A172 (cell line): ENCODE measurements at regions not wholly inside any gene's neighbourhood (a gene's known extent, or its start where the extent isn't known, plus 50 kb on each side); places are given as distances from the start of the nearest gene placed in this dataset.

ENCODE experiments used
- DNase-seq: peaks from one replicate; pipeline ENCODE4 v3.0.0-alpha.2; 2015; ENCODE audit warnings: low spot score

DNA sequence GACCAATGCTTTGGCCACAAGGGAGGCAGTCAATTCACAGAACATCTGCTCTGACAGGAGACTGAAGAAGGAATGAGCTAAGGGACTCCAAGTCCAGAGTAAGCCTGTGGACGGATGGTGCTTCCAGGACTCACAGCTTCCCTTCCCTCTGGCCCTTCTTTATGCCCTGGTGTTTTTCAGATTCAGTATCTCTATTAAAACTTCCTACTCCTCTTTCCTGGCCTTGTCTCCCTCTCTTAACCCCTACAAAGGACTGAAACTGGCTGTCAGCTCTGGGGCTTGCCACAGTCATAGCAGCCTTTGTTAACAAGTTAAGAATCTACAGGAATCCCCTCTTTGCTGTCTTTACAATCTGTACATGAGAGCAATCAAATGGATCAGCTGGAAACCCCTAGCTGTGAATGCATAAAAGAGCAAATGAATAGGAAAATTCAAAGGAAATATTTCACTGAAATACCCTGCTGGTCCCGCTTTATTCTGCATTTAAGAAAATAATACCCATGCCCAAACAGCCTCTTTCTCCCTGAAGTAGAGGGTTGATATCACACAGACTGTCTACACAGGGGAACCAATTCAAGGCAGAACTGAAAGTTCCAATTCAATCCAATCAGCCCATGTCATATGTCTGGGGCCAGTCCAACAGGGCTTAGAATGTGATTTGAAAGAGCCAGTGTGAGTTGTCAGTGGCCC is 192.3 kb downstream of the MZT1 start:
- no peak for DNase-seq

DNA sequence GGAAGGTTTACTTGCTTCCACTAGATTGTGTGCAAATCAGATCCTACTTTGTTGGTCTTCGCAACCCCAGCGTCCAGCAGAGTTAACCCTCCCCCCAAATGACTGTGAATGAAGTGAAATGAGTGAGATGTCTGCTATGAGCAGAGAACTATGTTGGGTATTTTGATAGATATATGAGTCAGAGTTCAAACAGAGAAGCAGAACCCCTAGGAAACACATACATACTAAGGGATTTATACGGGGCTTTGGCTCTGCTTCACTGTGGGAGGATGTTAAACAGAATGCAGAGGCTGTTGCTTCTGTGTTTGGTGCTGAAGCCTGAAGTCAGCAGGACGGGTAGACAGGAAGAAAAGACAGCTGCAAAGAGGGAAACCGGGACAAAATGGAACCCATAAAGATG is 197.0 kb downstream of the MZT1 start:
- peak; percentile 14 for DNase-seq

DNA sequence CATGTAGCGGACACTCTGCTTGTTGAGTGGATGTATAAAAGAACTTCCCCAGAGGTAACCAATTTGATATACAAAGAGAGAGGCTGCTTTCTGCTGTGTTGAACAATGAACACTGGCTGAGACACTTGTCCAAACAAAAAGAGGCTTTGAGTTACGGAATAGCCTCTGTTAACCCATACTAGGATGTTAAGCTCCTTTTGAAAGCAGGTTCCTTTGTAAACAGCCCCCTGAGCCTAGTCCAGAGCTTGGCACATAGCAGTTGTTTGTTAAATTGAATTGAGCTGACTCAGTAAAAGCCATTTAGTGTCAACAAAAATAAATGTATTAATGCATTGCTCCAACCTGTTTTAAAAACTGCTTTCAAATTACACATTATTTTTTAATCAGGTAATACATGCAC is 200.1 kb downstream of the MZT1 start:
- no peak for DNase-seq

DNA sequence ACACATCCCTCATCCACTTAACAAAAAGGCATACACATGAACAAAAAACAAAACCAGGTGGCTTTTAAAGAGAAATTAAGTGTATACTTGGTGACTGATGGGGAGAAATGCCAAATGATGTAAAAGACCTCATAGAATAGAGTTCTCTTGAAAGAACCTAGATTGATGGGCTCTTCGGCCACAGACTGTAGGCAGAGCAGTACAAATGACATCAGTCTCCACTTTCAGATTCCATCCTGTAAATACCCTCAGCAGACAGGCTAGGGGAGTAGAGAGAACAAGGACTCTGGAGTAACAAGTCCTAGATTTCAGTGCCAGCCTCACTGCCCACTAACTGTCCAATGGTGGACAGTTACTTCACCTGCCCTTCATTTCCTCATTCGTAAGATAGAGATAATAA is 203.8 kb downstream of the MZT1 start:
- no peak for DNase-seq

DNA sequence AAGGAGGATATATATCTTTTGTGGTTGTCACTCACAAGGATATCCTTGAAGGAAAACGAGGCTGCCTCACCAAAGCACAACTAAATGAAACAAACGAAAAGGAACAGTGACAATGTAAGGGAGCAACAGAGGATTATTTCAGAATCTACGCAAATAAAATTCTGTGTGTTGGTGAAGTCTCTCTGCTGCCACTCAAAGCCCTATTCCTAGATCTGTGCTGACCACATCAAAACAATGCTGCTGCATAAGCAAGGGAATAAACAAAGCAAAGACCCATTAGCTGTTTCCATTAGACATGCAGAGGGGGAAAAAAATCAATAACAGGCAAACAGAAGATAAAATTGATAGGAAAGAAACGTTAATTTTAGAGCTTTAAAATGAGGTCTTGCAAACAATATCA is 204.4 kb downstream of the MZT1 start:
- DNase-seq: no peak

DNA sequence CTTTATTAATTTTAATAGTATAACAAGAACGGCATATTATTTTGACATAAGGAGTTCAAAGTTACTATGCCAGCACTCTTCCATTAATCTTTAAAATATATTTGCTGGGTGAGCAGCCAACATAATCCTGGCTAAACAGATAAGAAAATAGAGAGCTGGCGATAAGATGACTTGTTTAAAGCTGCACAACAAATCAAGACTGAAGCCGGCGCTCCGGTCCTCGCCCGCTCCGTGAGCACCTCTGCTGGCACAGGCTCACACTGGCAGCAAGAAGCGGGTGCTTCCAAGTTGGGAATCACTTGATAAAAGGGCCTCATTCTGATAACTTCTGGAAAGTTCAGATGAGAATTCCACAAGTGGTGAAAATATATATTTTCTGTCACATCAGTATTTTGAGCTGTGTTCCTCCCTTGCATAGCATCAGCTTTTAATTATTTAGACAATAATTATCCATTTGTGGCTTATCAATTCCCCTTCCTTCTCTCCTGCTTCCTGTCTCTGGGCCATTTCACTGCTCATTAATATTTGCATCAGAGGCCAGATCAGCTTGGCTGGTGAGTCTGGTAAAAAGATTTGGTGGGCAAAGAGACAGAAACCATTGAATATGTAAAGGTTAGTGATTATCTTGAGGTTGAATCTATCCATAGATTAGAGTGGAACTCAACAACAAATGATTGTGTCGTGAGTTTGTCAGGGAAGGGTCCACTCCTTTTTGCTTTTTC is 205.3 kb downstream of the MZT1 start:
- DNase-seq: no peak

DNA sequence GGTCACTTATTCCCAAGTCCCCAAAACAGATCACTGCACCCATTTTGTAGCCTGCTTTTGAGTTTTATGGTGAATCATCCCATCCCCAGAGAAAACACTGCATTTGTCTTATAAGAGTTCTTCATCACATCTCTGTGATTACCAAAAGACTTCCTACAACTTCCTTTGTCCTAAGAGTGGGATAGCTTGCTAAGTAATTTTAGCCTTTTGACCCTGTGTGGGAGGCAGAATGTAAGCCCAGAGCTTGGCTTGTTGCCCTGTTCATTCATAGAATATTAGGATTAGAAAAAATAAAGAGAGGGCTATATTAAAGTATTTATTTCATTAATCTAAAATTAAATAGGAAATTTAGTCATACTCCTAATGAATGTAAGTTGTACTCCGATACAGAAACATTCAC is 213.3 kb downstream of the MZT1 start:
- no peak for DNase-seq

DNA sequence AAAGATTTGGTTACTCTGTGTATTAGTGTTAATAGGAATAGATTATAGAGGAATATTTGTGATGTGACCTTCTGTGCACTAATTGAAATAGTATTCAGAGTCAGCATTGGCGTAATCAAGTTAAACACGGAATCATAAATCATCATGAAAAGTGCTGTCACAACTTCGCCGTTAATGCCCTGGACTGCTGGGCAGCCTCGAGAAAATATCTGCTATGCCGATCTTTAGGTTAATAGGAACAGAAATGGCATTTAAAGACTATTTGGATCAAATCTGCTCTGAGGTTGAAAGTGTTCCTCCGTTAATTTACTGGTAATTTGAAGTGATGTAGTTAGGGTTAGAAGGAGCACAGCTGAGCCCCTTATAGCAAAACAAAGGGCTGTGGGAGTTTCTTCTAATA is 219.0 kb downstream of the MZT1 start:
- no peak for DNase-seq

DNA sequence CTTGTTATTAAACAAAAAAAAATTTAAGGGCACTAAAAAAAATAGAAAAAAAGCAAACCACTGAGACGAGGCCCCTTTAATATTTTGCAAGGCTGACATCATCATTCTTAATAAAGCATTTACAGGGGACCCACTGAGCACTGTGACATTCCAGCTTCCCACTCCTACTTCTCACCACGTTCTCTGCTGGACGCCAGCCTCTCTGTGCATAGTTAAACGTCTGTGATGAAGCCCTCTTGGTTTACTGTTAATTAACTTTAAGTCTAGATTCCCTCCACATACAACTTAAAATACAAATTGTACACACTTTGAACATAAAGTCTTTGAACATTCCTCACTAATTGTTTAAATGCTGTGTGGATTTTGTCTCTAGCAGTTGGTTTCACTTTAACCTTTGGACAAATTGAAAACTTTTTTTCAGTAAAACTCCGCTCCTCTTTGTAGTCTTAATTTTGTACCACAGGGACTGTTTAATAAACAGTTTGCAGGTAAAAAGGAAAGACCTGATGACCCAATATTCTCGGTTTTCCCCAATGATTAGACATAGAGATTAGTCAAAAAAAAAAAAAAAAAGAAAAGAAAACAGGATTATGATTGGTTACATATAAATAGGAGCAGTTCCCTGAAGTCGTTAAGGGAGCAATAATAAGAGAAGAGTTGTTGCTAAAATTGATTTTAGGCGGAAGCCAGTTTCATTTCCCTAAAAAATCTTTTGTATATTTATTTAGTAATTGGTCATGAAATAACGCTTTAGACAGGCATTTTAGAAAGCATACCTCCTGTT is 219.8 kb downstream of the MZT1 start:
- no peak for DNase-seq

DNA sequence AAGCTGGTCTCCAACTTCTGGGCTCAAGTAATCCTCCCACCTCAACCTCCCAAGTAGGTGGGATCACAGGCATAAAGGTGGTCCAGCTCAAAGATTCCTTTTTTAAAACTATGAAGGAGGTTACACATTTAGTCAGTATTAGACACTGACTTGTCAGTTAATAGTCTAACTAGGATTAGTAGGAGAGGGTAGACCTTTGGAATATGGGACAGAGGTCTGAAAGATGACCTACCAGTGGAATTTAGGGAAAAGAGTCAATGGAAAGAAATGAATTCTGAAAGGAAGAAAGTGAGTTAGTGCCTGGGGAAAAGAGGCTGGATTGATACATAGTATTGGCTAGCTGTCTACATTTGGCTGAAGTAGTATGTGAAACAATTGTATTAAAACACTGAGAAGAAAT is 220.7 kb downstream of the MZT1 start:
- DNase-seq: no peak

DNA sequence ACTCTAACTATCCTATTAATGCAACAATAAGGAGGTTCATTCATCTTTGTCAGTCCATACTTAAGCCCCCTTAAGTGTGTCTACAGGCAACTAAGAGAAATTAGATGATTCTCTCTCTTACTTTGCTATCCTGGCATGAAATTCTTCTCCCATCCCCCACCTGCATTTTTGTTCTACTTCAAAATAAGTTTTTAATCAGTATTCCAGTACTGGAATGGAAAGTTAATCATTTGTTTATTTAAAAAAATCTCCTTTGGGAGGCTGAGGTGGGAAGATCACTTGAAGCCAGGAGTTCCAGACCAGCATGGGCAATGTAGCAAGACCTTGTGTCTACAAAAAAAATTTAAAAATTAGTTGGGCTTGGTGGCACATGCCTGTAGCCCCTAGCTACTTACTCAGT is 222.1 kb downstream of the MZT1 start:
- peak; percentile 1 for DNase-seq

DNA sequence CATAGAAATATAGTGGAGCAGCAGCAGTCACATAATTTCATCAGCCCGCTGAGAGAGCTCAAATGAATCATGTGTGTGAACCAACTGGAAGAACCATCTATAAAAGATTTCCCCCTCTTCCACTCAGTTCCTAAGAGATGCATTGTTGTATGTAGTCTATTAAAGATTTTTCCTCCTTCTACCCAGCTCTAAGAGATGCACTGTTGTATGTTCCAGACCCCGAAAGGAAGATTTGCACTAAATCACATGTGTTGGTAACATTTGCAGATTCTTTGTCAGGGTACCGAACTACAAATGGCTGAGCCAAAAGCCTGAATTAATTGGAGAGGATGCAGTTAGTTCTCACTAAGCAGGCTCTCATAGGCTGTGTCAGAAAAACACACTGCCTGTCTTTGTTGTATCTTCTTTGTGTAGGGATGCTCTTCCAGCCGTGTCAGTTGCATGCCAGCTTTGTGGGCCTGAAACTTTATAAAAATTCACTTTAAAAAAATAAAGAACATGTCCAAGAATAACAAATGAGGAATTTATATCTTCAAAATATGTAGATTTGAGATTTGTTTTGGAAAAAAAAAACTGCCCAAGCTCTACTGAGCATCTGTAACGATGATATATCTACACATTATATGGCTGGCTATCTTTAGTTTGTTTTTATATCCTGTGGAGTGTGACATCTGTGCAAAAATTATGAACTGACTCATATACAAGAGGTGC is 223.1 kb downstream of the MZT1 start:
- DNase-seq: peak; percentile 57

DNA sequence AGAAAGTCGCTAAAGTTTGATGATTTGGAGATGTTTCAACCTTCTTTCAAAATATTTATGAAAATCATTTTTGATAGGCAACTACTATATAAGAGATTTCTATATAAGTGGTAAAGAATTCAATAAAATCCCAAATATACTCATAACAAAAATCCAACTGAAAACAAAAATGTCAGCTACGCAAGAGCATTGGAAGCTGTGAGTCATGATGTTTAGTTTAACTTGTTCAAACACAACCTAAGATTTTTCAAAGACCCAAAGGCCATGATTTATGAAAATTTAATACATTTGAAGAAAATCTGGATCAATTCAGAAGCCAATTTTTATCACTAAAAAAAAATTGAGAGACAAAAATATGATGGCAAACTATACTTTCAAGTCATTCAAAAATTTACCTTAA is 226.6 kb downstream of the MZT1 start:
- no peak for DNase-seq

DNA sequence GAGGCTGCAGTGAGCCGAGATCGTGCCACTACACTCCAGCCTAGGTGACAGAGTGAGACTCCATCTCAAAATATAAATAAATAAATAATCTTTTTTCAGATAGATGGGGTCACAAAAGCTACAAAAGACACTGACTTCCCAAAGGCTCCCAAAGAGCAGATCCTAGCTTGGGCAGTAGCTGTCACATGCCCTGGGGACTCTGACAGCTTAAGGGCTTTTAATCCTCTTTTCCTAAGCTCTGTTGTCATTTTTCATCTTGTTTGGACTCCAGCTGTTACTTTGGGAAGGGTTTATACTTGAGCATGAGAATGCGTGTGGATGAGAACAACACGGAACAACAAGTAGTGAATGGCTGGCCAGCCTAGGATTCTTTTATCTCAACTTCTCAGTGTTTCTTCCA is 231.7 kb downstream of the MZT1 start:
- no peak for DNase-seq

DNA sequence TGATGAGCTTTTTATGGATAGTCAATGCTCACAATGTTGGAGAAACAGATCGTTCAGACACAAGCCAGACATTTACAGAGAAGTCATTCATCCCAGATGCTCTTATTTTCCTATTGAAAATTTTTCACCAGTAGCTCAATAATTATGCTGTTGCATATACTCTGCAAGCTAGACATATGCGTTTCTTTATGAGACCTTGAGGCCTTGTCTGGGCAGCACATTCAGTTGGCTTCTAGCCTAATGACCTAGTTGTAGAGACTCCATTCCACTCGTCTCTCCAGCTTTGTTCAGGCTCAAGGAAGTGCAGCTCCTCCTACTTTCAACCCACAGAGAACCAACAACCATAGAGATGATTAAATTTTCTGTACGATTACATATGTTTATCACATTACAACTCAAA is 237.7 kb downstream of the MZT1 start:
- no peak for DNase-seq

DNA sequence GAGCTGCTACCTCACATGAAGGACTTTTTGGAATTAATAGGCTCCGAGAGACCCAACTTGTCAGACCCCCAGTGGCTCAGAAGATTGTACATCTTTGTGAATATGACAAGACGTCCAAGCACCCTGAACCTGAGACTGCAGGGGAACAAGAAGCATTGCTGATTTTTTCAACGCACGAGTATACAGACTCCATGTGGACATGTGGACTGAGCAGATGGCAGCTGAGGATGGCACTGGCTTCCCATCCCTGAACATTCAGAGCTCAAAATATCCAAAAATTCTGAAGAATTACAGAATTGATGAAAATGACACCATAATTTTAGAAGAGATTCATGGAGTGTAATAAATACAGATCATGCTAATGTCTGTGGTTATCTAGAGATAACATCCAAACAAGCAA is 254.1 kb downstream of the MZT1 start:
- DNase-seq: no peak

DNA sequence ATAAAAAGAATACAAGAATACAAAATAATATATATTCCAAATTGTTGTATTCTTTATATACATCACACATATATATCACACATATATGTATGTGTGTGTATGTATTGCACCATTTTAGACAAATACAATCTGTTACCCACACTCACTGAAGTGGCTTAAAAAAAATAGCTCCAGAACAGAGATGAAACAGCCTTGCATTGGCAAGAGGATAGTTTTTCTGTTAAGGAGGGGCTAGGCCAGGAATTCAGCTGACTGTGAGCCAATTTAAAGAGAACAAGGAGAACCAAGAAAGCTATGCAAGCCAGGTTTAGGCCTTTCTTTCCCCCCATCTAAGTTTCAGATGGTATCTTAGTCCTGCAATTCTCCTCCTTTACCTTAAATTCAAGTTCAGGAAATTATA is 257.5 kb downstream of the MZT1 start:
- no peak for DNase-seq

DNA sequence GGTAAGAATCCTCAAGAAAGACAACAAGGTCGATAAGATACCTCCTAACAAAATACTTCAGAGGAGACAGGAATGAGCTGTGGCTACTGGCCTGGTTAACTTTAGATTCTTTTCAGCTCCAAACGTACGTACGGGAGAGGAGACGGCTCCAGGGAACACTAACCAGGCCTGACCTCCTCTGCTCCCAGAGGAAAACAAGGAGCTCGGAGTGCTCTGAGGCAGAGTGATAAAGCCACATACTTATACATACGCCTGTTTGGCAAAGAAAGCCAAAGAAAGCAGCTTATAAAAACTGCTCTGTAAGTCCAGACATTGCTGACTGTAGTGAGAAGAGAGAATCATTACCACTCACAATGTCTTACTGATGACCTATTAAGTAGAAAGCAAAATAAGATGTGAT is 263.9 kb downstream of the MZT1 start:
- no peak for DNase-seq

DNA sequence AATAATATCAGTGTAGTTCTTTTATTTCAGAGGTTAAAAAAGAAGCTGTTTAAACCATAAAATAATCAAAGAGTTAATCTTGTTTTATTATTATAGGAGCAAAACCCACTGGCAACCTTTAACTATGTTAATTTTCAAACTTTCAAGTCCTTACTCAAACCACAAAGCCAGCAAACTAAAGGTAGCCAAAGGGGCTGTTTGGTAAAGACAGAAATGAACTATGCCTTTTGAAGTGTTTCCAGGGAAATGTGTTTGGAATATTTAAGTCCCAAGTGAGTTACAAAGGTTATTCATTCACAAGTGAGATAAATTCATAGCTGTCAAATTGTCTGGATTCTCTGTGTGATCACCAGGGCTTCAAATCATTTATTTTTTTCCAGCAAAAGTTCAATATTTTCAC is 264.7 kb downstream of the MZT1 start:
- DNase-seq: no peak

DNA sequence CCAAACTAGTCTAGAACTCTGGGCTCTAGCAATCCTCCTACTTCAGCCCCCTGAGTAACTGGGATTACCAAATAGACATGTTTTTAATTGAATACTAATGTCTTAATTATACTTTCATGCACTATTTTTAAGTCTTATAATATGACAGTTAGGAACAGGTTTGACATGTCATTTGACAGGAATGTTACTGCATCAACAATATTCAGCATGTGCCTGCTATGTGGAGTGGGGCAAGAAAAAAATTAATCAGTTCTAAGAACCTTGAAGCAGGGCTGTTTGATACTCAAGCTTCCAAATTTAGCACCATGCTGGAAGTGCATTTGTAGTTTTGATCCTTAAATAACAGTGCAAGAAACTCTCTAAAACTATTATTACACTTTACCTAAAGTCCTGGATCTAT is 265.3 kb downstream of the MZT1 start:
- no peak for DNase-seq

DNA sequence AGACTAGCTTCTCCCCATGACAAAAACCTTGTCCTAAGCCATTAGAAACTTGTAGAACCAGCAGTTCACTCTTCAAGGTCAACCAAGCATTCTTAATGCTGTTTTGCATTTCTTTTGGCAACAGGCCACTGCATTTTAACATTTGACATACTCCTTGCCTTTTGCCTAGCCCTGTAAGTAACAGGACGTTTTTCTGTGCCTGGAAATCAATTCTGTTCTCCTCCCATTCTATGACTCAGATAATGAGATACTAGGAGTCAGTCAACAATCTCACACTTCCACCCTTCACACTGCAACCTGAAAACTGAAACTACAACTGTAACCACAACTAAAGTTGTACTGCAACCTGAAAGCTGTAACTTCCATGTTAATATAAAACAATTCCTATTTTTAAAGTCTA is 268.7 kb downstream of the MZT1 start:
- no peak for DNase-seq

DNA sequence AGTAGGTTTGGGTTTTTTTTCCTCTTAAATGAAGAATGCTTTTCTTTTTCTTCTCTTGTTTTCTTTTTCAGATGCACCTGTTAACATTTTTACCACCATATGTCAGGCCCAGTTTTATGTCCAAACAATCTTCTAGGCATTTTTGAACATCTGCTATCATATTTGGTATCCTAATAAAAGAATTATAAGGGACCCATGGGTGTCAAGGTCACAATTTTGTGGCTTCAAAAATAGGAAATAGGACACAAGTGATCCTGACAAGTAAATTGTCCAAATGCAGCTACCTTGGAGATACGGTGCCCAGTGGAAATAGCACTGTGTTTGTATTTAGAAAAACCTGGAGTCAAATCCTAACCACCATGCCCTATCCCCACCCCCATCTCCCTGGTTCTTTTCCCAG is 270.3 kb downstream of the MZT1 start:
- no peak for DNase-seq
